Islet precursor cell (in vitro differentiated cells): ENCODE measurements at regions not wholly inside any gene's neighbourhood (a gene's known extent, or its start where the extent isn't known, plus 50 kb on each side); places are given as distances from the start of the nearest gene placed in this dataset.
A peak's percentile ranks its signal among the peaks of the same experiment; 100 is the strongest.
"Not testable (repeated sequence)": the region's sequence is repeated elsewhere in the genome, so short reads cannot be mapped to it uniquely, and the experiment has no call there.

Source experiments
- DNase-seq: peaks from one replicate; pipeline ENCODE4 v3.0.0-alpha.2; 2018

DNA sequence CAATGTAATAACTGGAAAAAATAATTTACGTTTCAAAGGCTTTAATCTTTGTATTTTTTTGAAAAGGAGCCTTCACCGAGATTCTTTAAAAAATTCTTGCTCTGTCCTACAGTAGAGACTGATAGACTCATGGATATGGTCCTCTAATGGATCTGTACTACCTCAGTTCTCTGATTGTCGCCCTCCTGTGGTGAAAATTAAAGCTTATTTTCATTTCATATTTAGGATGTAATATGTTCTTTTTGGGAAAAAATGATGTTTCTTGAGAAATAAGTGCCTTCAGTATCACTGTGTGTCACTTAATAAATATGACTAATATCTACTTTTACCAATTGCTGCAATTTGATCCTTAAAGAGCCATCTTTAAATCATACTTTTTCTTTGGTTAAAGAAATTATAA, 4593.3 kb upstream of the OR11H1 start:
- DNase-seq: not testable (repeated sequence)

DNA sequence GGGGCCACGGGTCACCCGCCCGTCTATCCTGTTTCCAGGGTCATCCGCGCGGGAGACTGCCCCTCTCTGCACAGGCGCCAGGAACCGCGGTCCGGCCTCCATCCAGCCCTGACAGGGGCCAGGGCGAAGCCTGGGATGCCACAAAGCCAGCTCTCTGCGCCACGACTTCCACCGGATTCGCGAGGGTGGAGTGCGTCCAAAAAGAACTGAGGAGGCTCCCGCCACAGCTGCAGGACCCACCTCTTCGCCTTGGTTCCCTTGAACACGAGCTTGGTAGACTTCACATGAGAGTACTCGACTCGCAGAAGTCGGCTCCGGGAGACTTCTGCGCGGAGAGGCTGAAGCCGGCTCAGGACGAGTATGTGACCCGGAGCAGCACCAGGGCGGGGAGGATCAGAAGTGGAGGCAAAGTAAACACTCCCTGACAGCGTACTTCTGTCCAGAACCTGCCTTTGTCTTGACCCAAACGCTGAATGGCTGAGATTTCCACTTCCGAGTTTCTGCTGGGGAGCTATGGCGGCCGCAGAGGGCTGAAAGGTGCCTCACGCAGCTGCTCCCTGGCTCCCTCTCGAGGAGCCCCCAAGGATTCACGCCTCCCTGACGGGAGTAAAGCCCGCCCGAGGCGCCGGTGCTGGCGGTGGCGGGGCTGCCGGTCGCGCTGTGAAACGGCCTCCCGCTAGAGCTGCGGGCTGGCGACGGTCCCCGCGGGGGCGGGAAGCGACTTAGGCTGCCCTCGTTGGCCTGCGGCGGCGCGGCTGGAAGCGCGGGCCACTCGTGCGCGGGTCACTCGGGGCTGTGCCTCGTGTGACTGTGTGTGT, 4566.7 kb upstream of the OR11H1 start:
- DNase-seq: peak; percentile 48

DNA sequence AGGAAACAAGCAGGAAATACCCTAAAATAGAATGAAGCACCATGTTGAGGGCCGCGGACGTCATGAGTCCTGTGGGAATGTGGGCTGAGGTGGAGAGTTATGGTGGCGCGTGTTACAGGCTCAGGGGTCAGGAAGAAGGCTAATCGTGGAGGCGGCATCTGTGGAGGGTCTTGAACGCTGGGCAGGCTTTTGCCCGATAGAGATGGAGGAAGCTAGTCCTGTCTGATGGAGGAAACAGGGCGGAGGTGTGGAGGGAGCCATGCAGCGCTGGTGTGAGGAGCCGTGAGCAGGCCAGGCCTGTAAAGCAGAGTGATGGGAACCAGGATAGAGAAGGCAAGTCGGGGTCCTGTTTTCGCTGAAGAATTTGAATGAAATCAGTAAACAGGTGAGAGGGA, 4566.1 kb upstream of the OR11H1 start:
- DNase-seq: not testable (repeated sequence)
